ENCODE measurements at regions not wholly inside any gene's neighbourhood (a gene's known extent, or its start where the extent isn't known, plus 50 kb on each side); places are given as distances from the start of the nearest gene placed in this dataset.
"Not testable (repeated sequence)": the region's sequence is repeated elsewhere in the genome, so short reads cannot be mapped to it uniquely, and the experiment has no call there.

- no peak for DNase-seq (ENCODE audit: low read depth in 4 of 4, low spot score in 2 of 4)
Observed at GRCh38 chr12:76186131-76186906, 101.8 kb upstream of the NAP1L1 start.

- no peak for DNase-seq (ENCODE audit: low read depth in 4 of 4, low spot score in 2 of 4)
Observed at GRCh38 chr12:76183459-76184186, 99.1 kb upstream of the NAP1L1 start.

DNA sequence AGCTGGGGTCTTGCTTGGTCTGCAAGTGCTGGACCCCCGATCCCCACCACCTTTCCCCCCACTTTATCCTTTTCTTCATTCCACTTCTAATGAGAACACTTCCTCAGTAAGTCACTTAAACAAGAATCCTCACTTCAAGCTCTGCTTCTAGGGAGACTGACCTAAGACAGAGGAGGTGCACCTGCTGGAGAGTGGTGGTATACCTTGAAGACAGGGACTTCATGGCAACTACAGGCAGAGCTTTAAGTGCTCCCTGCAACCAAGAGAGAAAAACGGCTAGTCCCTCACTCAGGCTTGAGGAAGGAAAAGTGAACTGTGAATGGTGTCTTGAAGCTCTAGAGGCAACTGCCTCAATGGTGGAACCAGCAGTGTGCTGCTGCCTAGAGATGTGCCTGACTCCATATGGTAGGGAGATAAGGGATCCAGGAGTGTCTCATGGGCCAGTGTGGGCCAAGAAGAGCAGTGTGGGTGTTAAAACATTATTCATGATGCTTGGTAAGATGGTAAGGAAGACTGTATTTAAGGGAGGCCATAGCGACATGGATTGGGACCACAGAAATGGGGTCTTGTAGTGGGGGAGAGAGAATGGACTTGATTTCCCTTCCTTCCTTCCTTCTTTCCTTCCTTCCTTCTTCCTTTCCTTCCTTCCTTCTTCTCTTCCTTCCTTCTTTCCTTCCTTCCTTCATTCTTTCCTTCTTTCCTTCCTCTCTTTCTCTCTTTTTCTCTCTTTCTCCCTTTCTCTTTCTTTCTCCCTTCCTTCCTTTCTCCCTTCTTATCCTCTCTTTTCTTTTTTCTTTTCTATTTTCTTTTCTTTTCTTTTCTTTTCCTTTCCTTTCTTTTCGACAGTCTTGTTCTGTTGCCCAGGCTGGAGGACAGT is 96.2 kb upstream of the NAP1L1 start:
- DNase-seq (ENCODE audit: low read depth in 4 of 4, low spot score in 2 of 4): no peak

DNA sequence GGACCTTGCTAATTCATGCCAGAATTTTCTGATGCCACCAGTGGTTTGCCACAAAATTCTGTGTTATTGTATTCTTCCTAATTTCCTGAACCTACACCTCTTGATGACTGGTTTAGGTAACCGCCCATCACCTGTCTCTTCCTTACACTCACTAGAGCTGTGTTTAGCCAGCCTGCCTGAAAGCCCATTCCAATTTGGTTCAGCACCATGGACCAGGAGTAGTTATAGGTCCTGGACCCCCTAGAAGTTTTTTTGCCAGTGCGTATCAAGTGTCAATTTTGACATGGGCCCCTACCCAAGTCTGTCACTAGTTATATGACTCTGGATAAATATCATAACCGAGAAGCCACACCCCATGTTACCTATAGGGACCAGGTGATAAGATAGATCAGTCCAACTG is 94.0 kb upstream of the NAP1L1 start:
- no peak for DNase-seq (ENCODE audit: low read depth in 4 of 4, low spot score in 2 of 4)

DNA sequence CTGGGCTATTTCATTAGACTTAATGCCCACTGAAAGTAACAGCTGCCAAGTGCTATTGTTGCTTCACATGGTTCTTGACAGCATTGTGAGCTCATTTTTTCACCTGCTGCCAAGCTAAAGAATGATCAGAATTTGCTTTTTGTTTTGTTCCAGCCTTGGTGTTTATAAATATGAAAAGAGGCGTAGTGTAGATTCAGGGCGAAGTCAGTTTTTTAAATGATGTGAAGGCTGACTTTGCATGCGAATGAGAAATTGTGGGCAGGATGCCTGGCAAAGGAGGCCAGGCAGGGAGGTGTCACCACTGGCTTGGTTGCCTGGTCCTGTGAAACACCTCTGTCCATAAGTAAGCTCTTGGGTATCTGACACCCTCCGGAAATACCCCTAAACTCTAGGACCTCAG is 93.3 kb upstream of the NAP1L1 start:
- no peak for DNase-seq (ENCODE audit: low read depth in 4 of 4, low spot score in 2 of 4)

- no peak for DNase-seq (ENCODE audit: low read depth in 4 of 4, low spot score in 2 of 4)
Observed at GRCh38 chr12:76176940-76177339, 92.5 kb upstream of the NAP1L1 start.

DNA sequence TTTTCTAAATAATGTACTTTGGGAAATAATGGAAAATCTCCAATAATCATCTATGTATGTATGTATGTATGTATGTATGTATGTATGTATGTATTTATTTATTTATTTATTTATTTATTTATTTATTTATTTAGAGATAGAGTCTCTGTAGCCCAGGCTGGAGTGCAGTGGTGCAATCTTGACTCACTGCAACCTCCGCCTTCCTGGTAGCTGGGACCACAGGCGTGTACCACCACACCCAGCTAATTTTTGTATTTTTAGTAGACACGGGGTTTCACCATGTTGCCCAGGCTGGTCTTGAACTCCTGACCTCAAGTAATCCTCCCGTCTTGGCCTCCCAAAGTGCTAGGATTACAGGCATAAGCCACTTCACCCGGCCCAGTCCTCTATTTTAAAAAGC is 91.5 kb upstream of the NAP1L1 start:
- not testable (repeated sequence) for DNase-seq (ENCODE audit: low read depth in 4 of 4, low spot score in 2 of 4)

DNA sequence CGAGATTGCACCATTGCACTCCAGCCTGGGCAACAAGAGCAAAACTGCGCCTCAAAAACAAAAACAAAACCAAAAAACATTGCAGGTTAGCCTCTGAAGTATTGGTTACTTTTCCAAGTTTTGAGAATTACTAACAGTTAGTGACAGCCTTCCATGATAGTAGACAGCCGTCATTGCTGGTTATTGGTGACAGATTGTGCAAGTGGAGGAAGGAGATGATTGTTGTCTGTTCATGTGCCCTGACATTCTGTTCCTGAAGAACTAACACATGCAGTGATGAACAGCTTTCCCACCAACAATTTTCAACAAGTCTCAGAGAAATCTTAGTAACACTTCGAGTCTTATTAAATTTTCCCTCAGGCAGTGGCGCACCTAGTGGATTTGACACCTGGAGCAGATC is 89.3 kb upstream of the NAP1L1 start:
- DNase-seq (ENCODE audit: low read depth in 4 of 4, low spot score in 2 of 4): no peak

- peak in 1 of 4 donors; percentile 6 for DNase-seq (ENCODE audit: low read depth in 4 of 4, low spot score in 2 of 4)
Observed at GRCh38 chr12:76158518-76159321, 74.2 kb upstream of the NAP1L1 start.

- no peak for DNase-seq (ENCODE audit: low read depth in 4 of 4, low spot score in 2 of 4)
Observed at GRCh38 chr12:76156726-76157125, 72.2 kb upstream of the NAP1L1 start.

GRCh38 chr12:76156314-76156713 is 71.8 kb upstream of the NAP1L1 start:
- DNase-seq (ENCODE audit: low read depth in 4 of 4, low spot score in 2 of 4): no peak

- no peak for DNase-seq (ENCODE audit: low read depth in 4 of 4, low spot score in 2 of 4)
Observed at GRCh38 chr12:76155157-76155670, 70.7 kb upstream of the NAP1L1 start.

GRCh38 chr12:76153616-76154015 is 69.1 kb upstream of the NAP1L1 start:
- DNase-seq (ENCODE audit: low read depth in 4 of 4, low spot score in 2 of 4): no peak

DNA sequence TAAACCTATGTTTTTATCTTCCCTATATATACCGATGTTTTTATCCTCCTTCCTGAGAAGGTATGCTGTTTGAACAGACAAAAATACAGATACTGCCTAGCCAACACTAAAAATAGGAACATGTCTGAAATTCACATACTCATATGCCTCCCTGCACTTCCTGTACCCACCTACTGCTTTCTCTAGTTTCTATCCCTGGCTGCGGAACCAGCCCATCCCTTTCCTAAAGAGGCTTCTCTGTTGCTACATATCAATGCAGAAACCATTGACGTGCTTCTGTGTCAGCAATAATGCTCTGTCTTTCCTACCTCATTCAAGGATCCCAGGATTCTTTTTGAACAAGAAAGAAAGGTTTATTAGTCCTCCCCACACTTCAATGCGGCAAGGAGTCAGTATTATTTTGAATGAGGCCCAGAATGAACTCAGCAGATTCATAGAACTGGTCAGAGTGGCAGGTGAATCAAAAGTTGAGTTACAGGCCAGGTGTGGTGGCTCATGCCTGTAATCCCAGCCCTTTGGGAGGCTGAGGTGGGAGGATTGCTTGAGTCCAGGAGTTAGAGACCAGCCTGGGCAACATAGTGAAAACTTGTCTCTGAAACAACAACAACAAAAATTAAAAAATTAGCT is 67.8 kb upstream of the NAP1L1 start:
- no peak for DNase-seq (ENCODE audit: low read depth in 4 of 4, low spot score in 2 of 4)

- DNase-seq (ENCODE audit: low read depth in 4 of 4, low spot score in 2 of 4): no peak
Observed at GRCh38 chr12:76144245-76144549, 59.7 kb upstream of the NAP1L1 start.

DNA sequence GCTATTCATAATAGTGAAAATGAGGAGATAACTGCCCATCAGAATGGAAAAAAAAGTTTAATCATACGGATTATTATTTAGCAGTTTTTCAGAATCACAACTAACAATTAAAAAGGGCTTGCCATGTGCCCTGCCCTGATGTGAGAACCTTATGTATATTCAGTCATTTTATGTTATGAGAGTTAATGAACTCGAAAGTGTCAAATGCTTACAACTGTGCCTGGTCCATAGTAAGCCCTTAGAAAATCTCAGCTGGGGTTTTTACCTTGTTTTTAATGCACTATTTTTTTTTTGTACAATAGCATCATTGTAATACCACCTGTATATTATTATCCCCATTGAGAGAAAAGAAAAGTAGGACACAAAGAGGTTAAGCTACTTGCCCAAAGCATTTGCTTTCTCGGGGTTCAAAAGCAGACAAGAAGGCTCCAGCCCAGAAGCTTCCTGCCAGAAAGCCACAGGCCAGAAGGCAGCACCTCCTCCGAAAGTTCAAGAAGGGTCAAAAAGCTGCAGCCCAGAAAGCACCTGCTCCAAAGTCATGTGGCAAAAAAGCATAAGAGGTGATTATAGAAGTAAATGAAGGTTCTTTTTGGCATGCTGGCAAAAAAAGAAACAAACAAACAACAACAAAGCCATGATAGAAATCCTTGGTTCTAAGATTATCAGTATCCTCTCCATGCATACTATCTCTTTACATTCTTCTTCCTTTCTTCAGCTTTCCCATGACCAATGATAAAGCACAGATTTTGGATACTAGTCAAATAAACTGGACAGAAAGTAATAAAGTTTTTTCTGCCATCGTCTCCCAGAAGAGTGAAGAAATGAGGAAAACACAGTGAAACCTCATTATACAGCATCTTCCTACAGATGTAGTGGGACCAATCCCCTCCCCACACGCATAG is 59.1 kb upstream of the NAP1L1 start:
- no peak for DNase-seq (ENCODE audit: low read depth in 4 of 4, low spot score in 2 of 4)

GRCh38 chr12:76142305-76142704 is 57.8 kb upstream of the NAP1L1 start:
- DNase-seq (ENCODE audit: low read depth in 4 of 4, low spot score in 2 of 4): no peak

GRCh38 chr12:76138656-76139055 is 54.2 kb upstream of the NAP1L1 start:
- DNase-seq (ENCODE audit: low read depth in 4 of 4, low spot score in 2 of 4): no peak

DNA sequence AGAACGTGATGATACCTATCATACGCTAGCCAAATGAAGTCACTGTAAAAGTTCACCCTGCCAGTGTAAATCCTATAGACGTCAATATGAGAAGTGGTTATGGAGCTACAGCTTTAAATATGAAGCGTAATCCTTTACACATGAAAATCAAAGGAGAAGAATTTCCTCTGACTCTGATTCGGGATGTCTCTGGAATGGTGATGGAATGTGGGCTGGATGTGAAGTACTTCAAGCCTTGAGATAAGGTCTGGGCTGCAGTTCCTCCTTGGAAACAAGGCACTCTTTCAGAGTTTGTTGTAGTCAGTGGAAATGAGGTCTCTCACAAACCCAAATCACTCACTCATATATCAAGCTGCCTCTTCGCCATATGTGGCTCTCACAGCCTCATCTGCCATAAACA is 53.1 kb upstream of the NAP1L1 start:
- no peak for DNase-seq (ENCODE audit: low read depth in 4 of 4, low spot score in 2 of 4)
